Retinal pigment epithelial cell (primary cell): ENCODE measurements at regions not wholly inside any gene's neighbourhood (a gene's known extent, or its start where the extent isn't known, plus 50 kb on each side); places are given as distances from the start of the nearest gene placed in this dataset.

Experiments
- DNase-seq: peaks from one replicate; pipeline ENCODE4 v3.0.0-alpha.2; 2010; ENCODE audit warnings: low read depth
- H3K4me3 ChIP-seq: 2 replicates; pipeline ENCODE4 v1.5.1; 2011; ENCODE audit warnings: mild to moderate bottlenecking, low read length, control low read depth, moderate library complexity
- TF ChIP-seq, protein P1 (sequence below): conservative IDR thresholded peaks from 2 replicates; pipeline ENCODE4 v1.5.1; 2011; ENCODE audit warnings: low read depth, low read length, control low read depth, inconsistent platforms

DNA sequence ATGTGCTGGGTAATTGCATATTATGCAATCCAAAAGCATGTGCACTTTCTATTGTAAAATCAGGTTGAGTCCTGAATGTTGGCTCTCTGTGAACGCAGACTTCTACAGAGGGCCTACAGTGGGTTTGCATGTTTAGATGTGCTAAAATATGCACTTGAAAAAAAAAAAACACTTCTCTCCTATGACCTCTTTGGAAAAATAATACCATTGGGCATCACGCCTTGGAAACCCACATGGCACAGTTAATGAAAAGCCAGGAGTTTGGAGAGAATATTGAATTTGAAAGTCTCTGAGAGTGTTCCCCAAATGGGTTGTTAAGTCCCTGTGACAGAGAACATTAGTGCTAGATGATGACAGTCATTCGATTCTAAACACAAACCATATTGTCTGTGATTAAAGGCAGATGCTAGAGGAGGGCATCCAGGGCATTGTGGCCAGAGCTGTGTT lies 710.4 kb upstream of the PIK3C3 start:
- TF ChIP-seq, protein P1, sequence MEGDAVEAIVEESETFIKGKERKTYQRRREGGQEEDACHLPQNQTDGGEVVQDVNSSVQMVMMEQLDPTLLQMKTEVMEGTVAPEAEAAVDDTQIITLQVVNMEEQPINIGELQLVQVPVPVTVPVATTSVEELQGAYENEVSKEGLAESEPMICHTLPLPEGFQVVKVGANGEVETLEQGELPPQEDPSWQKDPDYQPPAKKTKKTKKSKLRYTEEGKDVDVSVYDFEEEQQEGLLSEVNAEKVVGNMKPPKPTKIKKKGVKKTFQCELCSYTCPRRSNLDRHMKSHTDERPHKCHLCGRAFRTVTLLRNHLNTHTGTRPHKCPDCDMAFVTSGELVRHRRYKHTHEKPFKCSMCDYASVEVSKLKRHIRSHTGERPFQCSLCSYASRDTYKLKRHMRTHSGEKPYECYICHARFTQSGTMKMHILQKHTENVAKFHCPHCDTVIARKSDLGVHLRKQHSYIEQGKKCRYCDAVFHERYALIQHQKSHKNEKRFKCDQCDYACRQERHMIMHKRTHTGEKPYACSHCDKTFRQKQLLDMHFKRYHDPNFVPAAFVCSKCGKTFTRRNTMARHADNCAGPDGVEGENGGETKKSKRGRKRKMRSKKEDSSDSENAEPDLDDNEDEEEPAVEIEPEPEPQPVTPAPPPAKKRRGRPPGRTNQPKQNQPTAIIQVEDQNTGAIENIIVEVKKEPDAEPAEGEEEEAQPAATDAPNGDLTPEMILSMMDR: no peak
- no peak for DNase-seq
- no peak overlapping the region for H3K4me3 ChIP-seq

DNA sequence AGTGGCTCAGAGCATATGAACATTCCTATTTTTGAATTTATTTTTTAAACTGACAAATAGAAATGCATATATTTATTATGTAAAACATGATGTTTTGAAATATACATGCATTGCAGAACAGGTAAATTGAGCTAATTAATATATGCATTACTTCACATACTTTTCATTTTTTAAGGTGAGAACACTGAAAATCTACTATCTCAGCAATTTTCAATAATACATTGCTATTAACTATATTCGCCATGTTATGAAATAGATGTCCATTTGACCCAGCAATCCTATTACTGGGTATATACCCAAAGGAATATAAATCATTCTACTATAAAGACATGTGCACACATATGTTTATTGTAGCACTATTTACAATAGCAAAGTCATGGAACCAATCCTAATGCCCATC lies 717.7 kb upstream of the PIK3C3 start:
- DNase-seq: no peak
- TF ChIP-seq, protein P1: no peak
- H3K4me3 ChIP-seq: no peak overlapping the region

DNA sequence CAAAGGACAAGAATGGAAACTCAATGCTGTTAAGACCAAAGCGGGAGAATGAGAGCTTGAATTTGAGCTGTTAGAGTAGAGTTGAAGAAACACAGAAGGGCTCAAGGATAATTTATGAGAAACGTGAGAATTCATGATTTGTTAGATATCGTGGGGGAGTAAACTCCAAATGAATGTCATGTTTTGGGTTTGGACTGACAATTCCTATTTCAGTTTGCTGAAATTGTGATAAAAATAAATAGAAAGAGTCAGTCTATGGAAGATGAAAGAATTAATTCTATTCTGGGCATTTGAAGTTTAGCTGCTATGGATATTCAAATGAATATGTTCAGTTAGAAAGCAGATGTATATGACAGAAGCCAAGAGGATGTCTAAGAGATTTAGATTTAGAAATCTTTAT lies 723.4 kb upstream of the PIK3C3 start:
- DNase-seq: no peak
- H3K4me3 ChIP-seq: no peak overlapping the region
- TF ChIP-seq, protein P1: no peak

DNA sequence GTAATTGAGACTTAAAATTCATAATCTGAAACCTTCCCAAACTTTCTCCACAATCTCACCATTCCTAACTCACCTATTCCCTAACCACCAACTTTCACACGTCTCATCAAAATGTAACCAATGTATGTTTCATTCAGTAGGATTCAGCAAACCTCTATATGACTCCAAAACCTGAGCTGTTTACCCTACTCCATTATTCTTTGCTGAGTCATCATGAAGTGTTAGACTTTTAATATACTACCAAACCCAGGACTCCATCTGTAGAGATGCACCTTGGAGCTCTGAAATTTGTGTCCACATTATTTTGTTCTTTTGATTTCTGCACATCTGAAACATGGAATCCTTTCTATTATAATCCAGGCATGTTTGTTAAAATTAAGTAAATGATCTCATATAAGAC lies 727.0 kb upstream of the PIK3C3 start:
- H3K4me3 ChIP-seq: no peak overlapping the region
- no peak for DNase-seq
- TF ChIP-seq, protein P1: no peak

DNA sequence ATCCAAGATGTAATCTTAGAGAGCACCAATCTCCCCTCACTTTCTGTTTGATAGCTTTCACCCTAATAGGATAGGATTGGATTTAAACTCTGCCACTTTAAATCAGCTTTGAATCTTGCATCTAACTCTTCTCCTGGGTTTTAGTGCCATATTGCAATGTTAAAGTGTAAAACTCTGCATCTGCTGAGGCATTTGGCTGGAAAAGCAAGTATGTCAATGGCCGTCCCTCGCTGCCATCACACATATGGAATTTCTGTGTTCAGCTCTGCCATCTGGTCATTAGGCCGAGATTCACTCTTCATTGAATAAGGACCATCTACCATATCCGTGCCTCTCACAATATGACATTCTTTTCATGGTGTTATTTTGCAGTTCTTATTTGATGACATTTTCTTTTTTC lies 728.1 kb upstream of the PIK3C3 start:
- TF ChIP-seq, protein P1: no peak
- no peak for DNase-seq
- H3K4me3 ChIP-seq: no peak overlapping the region

DNA sequence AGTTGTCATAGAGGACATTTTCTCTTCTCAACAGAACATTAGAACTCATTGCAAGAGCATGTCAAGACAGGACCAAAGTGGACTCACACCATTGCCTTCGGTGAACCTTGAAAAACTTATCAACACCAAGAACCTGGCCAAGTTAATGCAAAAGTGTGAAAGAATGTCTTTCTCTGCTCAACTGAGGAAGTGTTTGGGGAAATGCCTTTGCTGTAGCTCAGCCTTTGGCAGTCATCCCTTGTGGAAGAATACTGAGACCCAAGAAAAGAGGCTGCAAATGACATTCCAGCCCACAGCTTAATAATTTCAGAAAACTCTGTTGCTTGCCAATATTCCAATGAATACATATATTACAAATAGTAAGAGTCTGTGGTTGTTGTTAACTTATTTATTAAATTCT lies 728.8 kb upstream of the PIK3C3 start:
- TF ChIP-seq, protein P1: no peak
- H3K4me3 ChIP-seq: no peak overlapping the region
- DNase-seq: peak; percentile 13

DNA sequence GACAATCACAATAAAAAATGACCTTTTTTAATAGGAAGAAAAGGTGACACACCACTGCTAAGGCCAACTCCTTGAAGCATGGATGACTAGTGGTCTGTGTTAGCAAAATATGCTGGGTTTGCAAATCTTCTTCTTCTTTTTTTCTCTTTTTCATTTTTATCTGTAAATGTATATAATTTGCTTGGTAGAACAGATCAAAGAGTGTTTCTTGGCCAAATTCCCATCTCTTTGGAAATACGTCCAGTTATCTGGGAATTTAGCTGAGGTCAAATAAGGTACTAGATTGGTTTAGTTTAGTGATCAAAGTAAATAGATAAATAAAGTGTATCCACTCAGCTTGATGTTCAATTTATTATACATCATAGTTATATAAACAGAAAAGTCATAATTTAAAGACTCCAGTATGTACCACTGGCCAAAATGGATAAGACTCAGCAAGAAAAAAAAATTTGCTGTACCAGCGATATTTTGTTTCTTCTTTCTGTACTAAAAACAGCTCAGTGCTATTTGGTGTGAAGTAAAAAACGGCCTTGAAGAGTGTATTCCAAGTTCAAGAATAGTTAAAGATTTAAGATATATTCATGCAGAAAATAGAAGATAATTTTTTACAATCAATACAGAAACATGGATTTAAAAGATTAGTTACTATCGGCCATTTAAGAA lies 738.6 kb upstream of the PIK3C3 start:
- DNase-seq: no peak
- H3K4me3 ChIP-seq: no peak overlapping the region
- TF ChIP-seq, protein P1: no peak
